CD4-positive, alpha-beta T cell treated with Interleukin-2 at 100 ng/mL for 4 hours (primary cell): ENCODE measurements at regions not wholly inside any gene's neighbourhood (a gene's known extent, or its start where the extent isn't known, plus 50 kb on each side); places are given as distances from the start of the nearest gene placed in this dataset.

Experiments used
- DNase-seq: peaks from one replicate; pipeline ENCODE4 v3.0.0-alpha.2; 2020; ENCODE audit warnings: low spot score

- no peak for DNase-seq
Measured at GRCh38 chr14:39863441-39863840, 431.2 kb upstream of the FBXO33 start.

DNA sequence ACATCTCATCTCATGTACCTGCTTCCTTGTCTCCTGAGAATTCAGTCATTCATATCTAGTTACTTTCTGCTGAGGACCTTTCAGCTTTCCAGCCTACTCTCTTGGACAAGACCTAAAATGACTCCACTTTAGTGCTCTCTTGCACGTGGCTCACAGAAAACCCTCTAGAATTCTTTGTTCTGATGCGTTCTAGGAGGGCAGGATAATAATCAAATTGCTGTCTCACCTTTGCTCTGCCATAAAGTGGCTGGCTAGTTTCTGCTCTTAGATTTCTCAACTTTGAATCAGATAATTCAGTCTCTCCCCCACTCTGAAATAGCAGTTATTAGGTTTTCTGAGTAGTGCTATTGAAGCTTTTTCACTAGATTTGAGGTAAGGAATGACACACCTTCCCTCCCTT, 429.5 kb upstream of the FBXO33 start:
- DNase-seq = no peak

DNA sequence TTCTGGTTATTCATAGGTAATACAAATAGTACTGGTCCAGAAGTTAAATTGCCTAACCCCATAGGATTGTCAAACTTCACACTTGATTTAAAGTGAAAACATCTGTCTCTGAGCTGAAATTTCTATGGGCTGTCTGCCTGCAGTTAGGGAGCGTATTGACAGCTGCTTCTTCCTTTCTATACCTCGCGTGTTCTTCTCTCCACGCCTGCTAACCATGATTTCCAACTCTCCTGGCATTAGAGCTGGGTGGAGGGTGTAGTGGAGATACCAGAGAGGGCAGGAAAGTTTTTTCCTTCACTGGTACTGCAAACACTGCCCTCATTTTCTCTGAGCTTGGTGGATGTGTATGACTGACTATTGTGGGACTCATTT, 429.0 kb upstream of the FBXO33 start:
- no peak for DNase-seq

DNA sequence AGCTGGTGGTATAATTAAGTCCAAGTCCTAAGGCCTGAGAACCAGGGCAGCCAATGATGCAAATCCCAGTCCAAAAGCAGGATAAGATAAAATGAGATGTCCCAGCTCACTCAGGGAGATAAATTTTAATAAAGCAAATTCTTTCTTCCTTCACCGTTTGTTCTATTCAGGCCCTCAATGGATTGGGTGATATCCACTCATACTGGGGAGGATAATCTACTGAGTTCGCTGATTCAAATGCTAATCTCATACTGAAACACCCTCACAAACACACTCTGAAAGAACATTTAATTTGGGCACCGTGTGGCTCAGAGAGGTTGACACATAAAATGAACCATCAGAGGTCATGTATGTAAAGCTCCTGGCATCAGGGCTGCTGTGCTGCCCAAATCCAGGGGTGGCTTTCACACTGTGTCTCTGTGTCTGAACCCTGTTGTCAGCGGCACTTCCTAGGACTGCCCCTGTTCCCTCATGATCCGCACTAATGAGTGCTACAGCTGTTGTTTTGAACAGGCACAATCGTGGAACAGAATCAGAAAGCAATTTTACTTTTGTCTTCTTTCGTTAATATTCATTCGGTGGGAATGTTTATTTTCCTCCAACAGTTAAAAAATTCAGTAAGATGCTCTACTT, 428.5 kb upstream of the FBXO33 start:
- DNase-seq = no peak

GRCh38 chr14:39859314-39859713, 427.1 kb upstream of the FBXO33 start:
- no peak for DNase-seq

DNA sequence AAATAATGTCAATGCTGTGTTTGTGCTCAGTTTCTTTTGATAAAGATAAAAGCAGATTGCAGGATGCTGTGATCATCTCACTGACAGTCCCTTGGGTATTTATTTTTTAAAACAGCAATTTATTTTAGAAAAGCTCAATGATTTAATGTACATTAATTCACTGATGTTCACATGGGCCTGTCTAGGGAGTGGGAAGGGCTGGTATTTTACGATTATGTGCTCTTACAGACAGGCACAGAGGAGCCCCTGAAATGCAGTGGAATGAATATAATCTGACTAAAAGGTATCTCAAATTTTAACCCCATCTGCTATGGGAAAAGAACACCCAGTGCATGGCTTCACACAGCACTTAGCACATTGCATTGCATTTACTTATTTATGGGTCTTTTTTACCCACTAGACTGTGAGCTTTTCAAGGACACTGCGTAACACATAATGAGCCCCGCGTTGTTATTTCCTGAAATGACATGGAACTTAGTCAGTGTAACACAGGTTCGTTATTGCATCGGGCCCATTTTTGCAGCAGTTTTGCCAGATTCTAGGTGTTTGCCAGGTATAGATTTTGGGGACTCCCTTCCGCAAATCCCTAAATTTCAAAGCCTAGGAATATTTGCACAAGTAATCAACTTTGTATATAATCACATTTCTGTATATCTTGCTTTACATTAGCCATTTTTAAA, 425.3 kb upstream of the FBXO33 start:
- DNase-seq = no peak

DNA sequence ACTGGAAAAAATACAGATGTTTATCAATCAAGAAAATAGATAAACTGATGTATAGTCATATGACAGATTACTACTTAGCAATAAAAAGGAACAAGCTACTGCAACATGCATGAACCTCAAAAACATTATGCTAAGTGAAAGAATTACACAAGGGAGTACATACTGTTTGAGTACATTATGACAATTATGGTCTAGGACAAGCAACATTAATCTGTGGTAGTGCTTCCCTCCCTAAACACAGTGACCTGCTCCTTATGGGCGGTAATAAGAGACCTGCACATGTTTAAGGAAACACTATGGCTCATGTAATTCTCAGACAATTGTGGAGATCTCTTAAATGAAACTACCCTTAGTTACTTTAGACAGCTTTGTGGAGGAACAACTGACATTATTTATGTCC, 421.2 kb upstream of the FBXO33 start:
- no peak for DNase-seq

GRCh38 chr14:39851202-39851601, 419.0 kb upstream of the FBXO33 start:
- DNase-seq = no peak

- DNase-seq = no peak
Measured at GRCh38 chr14:39847852-39848251, 415.6 kb upstream of the FBXO33 start.

DNA sequence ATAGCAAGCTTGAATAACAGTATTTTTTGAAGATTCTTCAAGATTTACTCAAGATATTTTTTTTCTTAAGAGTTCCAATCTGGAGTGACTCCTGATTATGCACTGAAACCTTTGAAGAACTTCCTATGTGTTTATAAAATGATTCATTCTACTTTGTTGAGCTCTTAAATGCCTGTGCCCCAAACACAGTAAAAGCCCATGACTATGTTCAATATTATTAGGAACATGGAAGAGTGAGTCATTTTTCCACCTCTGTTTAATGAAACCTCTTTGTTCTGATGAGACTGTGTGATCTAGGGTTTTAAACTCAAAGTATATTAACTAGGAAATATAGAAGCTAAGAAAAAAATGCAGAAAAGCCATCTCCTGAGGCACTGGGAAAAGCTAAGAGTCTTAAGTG, 415.0 kb upstream of the FBXO33 start:
- DNase-seq = no peak

- DNase-seq = no peak
Measured at GRCh38 chr14:39843881-39844280, 411.6 kb upstream of the FBXO33 start.

DNA sequence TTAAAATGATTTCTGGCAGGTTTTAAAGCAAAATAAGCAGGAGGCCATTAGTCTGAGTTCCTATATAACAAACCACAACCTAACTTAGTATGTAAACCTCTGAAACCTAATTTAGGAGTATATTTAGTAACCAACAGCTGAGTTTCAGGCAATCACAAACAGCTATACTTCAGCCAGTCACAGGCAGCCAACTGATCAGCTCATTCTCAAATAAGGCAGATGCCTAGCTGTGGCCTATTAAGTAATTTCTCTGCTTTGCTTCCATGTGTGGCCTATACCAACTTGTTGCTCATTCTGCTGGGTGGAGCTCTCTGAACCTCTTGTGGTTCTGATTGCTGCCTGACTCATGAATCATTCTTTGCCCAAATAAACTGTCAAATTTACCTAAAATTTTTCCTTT, 408.9 kb upstream of the FBXO33 start:
- no peak for DNase-seq

DNA sequence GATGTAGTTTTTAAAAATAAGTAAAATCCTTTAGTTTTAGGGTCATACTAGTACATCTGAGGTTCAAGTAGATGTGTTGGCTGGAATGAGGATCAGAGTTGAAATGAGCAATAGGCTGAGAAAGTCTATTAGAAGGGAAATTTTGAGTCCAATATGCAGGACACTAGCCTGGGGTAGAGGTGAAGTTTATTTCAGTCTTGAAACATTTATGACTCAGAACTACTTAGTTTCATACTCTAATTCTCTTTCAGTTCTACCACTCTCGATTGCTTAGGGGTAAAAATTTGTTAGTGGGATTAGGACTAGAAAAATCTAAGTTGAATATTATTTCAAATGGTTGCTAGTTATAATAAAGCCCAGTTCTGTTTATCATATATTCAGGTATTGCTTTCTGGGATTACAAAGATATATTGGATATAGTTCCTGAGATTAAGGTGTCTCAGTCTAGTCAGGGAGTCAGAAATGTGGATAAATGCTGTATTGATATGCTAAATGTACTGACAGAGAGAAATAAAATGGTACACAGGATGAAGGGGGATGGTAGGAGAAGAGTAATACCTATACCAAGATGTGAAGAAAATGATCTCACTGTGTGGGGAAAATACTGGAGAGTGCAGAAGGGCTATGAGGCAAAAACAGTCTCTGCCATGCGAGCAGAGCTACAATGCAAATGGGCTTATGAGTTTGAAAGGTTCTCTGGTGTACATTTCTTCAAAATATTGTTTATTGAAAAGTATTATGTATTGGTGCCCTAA, 395.8 kb upstream of the FBXO33 start:
- DNase-seq = no peak

DNA sequence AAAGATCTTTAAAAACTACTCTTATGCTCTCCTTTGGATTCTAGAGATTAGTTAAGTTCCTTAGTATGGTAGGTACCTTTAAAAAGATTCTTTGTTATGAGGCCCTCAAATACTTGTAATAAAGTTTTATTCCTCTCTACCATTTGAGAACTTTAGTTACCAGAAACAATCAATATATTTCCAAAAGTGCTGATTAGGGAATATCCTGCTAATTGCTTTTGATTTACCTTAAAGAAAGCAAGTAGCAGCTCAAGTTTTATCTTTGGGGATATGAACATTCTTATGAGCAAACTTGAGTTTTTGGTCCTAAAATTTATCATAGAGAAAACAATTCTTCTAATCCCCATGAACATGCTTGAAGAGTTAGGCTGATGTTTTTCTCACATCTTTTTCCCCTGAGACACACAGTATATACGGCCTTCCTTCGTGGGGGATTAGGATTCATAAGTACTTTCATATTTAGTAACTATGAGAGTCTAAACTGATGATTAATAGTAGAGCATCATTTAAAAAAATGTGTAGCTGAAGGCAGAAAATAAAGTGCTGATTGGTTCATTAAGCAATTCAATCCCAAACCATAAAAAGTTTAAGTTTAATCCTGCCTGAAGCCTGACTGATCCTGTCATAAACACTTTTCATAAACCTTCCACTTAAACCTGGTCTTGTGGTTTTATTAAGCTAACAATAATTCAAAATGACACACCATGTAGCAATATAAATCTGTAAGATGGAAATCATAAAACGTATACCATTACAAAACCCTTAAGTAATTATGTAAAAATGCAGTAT, 380.5 kb upstream of the FBXO33 start:
- DNase-seq = no peak

GRCh38 chr14:39807271-39807670, 375.0 kb upstream of the FBXO33 start:
- DNase-seq = no peak

DNA sequence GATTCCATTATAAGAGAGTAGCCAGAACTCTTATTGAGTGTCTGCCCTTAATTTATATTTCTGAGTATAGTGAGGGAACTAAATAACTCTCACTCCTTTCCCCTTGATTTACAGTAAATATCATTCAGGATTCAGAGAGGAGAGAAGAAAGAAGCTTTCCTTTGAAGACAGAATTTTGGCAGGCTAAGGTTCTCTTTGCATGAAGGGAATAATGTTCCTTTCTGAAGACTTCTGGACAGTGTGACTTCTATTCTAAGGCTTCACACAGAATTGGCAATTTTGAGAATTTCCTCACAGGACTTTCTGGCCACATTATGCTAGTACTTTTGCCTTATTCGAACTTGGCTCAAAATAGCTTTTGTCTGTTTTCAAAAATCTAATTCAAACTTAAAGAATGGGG, 352.2 kb upstream of the FBXO33 start:
- DNase-seq = no peak

DNA sequence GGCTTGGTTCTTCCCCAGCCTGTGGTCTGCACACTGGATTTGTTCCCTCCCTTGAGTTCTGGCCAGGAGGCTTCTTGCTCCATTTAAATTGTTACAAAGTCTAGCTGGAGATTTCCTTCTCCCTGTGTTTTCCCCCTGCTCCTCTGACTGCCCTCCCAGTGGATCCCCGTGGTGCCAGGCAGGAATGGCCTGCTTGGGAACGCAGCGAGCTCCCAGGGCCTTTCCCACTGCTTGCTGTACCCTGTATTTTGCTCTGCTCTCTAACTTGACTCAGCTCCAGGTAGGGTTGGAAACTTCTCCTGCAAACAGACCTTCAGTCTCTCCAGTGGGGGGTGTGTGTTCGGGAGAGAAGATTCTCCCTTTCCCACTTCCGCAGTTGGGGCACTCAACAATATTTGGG, 349.2 kb upstream of the FBXO33 start:
- no peak for DNase-seq

DNA sequence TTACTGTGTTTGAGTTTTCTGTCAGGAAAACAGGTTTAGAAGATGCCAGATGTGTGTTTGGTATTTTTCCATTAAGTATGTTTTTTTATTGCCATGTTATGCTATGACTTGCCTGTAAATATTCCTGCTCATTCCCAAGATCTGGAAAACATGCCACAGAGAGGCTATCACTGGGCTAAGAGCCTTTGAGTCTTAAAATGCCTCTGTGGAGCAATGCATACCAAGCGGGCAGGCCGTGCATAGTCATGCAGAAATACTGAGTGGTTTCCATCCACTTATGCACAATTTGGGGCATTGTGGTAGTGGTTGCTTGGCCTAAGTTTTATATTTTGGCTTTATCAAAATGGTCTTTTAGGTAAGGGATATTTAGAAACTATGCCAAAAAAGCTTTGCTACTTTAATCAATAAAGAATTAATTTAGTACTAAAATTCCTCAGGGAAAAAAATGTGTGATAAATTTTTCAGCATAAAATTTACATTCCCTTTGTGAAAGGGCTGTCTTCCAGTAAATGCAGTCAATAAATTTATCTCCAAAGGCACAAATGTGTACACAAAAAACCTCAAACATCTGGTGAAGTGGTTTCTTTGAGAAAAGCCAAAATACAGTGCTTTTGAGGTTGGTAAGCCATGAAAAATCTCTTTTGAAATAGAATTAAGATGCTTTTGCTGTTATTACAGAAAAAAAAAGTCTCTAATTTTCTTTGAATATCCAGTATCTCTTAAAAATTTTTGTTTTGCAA, 341.3 kb upstream of the FBXO33 start:
- DNase-seq = no peak

DNA sequence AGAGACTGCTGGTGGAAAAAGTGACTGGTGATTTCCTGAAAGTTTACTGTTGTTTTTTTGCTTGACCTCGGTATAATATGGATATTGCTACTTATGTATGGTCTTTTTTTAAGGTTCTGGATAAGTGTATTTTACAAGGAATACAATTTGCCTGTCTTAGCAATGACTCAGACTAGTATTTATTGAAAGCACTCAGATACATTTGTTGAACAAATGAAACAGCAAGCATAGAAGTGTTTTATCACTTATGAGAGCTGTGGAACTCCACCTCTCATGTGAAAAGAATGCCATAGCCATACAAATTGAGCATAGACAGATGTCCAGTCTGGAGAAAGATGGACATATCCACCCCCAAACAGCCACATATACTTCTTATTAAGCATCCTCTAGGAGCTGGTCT, 340.4 kb upstream of the FBXO33 start:
- DNase-seq = no peak

- DNase-seq = no peak
Measured at GRCh38 chr14:39768589-39768988, 336.4 kb upstream of the FBXO33 start.

DNA sequence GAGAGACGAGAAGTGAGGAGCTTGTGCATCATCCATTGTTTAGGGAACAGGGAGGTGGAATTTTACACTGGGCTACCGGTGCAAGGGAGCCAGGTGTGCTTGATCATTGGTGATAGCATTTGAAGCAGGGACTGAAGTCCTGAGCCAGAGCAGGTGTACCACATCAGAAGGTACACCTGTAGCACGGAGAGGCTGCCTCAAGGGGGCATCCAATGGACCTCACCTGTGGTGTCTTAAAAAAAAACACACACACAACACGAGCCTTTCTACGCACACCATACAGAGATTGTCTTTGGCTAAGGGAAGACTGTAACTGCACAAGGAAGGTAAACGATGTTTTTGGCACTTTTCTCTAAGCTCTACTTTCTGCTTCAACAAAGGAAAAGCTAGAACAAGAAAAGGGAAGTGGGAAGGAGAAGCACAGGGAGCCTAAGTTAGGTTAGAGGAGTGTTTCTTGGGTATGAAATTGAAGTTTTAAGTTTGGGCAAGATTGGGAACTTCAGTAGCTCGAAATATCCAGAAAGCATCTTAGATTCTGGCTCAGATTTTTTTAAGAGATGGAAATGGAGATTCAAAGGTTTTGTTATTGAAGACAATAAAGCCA, 334.3 kb upstream of the FBXO33 start:
- DNase-seq = no peak

DNA sequence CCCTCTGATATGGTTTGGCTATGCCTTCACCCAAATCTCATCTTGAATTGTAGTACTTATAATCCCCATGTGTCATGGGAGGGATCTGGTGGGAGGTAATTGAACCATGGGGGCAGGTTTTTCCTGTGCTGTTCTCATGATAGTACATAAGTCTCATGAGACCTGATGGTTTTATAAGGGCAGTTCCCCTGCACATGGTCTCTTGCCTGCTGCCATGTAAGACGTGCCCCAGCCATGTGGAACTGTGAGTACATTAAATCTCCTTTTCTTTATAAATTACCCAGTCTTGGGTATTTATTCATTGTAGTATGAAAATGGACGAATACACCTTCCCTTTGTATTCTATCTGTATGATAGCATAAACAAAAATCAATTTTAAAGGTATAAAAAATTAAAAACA, 333.4 kb upstream of the FBXO33 start:
- DNase-seq = no peak
